ENCODE measurements at regions not wholly inside any gene's neighbourhood (a gene's known extent, or its start where the extent isn't known, plus 50 kb on each side); places are given as distances from the start of the nearest gene placed in this dataset.

DNA sequence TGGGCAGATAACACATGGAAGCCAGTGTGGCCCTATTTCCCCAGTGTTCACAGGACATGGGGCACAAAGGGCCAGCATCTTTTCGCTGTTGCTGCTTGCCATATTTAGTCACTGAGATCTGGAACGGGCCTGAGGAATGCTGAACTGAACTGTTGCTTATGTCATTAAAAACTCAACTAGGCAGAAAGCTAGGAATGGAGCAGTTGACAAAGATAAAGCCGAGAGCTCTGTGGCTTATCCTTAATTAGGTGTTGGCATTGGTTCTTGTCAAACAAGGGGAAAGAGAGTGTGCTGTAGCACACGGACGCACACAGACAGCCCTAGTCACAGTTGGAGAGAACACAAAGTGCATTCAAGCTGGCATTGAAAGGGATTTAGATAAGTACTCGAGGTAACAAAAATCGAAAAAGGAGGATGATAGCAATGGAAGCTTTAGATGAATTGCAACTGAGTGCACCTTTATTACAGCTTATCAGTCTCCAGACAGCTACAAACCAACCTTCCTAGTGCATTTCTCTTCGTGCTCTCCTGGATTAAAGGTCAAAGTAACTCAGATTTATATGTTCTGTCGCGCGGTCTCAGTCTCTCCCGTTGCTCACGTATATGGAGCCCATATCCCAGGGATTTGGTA lies 450.2 kb upstream of the ZNF608 start:
- TF ChIP-seq, protein P1, sequence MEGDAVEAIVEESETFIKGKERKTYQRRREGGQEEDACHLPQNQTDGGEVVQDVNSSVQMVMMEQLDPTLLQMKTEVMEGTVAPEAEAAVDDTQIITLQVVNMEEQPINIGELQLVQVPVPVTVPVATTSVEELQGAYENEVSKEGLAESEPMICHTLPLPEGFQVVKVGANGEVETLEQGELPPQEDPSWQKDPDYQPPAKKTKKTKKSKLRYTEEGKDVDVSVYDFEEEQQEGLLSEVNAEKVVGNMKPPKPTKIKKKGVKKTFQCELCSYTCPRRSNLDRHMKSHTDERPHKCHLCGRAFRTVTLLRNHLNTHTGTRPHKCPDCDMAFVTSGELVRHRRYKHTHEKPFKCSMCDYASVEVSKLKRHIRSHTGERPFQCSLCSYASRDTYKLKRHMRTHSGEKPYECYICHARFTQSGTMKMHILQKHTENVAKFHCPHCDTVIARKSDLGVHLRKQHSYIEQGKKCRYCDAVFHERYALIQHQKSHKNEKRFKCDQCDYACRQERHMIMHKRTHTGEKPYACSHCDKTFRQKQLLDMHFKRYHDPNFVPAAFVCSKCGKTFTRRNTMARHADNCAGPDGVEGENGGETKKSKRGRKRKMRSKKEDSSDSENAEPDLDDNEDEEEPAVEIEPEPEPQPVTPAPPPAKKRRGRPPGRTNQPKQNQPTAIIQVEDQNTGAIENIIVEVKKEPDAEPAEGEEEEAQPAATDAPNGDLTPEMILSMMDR (IDR thresholded peaks at IDR 0.05), result no peak
- DNase-seq (ENCODE audit: low spot score) (no peak), ATAC-seq (ENCODE audit: low FRiP score) (no peak)

DNA sequence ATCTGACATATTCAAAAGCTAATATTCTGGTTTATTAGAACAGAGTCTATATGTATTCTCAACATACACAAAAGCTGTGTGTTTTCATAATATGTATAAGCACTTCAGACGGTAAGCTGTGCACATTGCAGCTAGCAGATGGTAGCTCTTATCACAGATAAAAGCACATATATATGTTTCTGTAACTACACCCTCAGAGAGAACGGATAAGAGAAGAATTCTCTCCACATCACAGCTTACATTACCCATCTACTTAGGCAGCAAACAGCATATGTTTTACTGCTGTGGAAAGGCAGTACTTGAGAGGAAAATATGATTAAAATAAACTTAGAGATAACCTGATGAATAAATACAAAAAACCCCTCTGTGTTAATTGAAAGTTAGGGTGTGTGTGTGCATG lies 450.9 kb upstream of the ZNF608 start:
- ATAC-seq (ENCODE audit: low FRiP score) (no peak), DNase-seq (ENCODE audit: low spot score) (no peak)
- TF ChIP-seq, protein P1 (IDR thresholded peaks at IDR 0.05), result no peak

DNA sequence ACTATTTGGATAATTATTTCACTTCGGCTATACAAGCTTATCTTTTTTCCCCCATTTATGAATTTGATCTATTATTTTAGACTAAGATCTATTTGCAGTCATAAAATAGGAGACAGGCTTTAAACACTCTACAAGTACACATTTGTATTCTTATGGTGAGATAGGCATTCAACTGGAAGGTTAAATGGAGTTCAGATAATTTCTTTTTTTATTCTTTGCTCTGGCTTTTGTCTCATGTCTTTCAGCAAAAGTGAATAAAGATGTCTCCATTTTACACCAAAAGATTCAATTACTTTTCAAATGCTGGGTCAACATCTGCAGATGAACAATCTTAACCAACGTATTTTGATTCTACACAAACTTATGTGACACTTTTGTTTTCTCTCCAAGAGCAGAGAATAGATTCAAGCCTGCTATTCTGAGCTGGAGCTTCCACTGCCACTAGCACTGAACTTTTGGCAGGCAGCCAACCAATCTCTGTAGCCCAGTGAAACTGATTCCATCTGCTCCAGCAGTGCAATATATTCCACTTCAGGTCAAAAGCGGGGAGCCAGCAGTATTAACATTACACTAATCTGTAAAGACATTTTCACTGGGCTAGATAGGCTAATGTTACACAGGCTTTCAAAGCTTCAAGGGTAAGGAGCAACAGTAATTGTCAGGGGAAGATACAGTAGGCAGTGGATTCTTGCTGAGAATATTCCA lies 452.0 kb upstream of the ZNF608 start:
- TF ChIP-seq, protein P1 (IDR thresholded peaks at IDR 0.05), result no peak
- no peak for ATAC-seq (ENCODE audit: low FRiP score)
- peak; percentile 39 for DNase-seq (ENCODE audit: low spot score)

DNA sequence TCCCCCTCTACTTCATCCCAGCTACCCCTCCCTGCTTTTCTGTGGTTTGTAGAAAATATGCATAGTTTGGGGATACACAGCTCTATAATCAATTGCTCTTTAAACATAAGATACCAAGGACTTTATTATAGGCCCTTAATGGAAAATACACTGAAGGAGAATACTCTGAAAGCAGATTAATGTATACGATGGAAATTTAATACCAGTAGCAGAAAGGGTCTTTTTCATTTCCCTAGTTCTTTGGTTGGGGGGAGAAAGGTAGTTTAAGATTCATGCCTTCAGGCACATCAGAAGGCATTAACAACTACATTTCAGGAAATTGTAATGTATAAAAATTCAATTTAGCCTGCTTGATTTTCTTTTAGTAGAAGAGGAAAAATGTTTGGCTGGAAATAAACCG lies 452.9 kb upstream of the ZNF608 start:
- ATAC-seq (ENCODE audit: low FRiP score), result no peak
- TF ChIP-seq, protein P1 (IDR thresholded peaks at IDR 0.05), result no peak
- no peak for DNase-seq (ENCODE audit: low spot score)

DNA sequence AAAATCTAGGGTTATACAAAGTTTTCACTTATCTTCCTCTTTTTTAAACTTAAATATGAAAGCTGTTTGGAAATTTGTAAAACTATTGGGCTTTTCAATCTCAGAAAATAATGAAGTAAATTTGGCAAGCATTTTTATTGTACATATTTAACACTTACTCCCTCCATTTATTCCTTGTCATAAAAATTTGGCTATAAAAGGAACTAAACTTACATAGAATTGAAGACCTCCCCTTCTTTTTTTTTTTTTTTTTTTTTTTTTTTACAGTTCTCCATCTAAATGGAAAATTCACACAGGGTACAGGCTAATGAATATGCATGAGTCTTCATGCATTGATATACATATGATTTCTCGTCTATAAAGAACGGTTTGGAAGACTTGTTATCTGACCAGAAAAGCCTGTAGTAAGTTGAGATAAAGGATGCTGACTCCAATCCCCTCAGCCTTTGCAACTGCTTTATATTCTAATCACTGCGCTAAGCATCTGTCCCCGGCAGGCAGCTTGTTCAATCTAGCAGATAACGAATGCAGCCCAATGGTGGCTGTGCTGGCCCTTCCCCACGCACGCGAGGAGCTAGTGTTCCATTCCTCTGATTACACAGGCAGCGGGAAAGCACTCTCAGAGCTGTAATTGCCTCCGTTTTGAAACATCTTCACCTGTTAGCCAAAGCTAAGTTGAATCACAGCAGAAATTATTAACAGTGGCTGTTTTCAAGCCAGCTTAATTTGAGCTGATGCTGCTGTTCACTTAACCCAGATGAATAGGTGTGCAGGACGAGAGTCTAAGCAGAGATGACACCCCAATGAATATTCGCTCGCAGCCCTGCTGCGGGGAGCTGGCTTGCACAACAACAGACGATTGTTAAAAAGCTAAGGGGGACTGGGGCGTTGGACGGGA lies 453.8 kb upstream of the ZNF608 start:
- ATAC-seq (ENCODE audit: low FRiP score) (peak; percentile 37), DNase-seq (ENCODE audit: low spot score) (no peak)
- TF ChIP-seq, protein P1 (IDR thresholded peaks at IDR 0.05), result no peak

DNA sequence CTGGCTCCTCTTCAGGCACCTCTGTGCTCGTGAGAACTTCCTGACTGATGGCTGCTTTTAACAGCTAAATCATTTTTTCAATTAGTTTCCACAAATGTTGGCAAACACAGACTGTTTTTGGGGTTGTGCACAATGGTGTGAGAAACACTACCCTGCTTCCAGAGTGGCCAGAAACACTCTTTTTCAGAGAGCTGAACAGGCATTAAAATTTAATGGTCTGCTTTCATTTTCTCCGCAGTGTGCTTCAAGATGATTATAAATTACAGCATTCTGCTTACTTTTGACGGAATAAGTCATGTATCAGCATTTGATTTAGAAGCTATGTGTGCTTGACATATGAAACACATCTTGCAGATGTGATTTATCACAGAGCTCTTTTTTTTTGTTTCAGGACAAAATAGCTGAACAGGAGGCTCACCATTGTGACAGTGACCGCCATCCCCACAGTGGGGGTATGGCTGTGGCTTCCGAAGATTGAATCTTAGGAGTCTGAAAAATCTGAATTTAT lies 454.5 kb upstream of the ZNF608 start:
- TF ChIP-seq, protein P1 (IDR thresholded peaks at IDR 0.05), result no peak
- ATAC-seq (ENCODE audit: low FRiP score), result no peak
- no peak for DNase-seq (ENCODE audit: low spot score)

All from omental fat pad (tissue), 3 donors.